ENCODE measurements at regions not wholly inside any gene's neighbourhood (a gene's known extent, or its start where the extent isn't known, plus 50 kb on each side); places are given as distances from the start of the nearest gene placed in this dataset.
"Not testable (repeated sequence)": the region's sequence is repeated elsewhere in the genome, so short reads cannot be mapped to it uniquely, and the experiment has no call there.

- in situ Hi-C loops (cut with MboI; ENCODE audit: low sequenced_read_pairs): not testable (repeated sequence)
Observed at GRCh38 chr11:67877316-67877715, 126.6 kb downstream of the UNC93B1 start.

GRCh38 chr11:67873223-67873622, 130.7 kb downstream of the UNC93B1 start:
- in situ Hi-C loops (cut with MboI; ENCODE audit: low sequenced_read_pairs): not testable (repeated sequence)

- in situ Hi-C loops (cut with MboI; ENCODE audit: low sequenced_read_pairs): not testable (repeated sequence)
Observed at GRCh38 chr11:67871168-67871567, 132.7 kb downstream of the UNC93B1 start.

GRCh38 chr11:67862896-67863295, 141.0 kb downstream of the UNC93B1 start:
- in situ Hi-C loops (cut with MboI; ENCODE audit: low sequenced_read_pairs): not testable (repeated sequence)

GRCh38 chr11:67859513-67860161, 144.3 kb downstream of the UNC93B1 start:
- in situ Hi-C loops (cut with MboI; ENCODE audit: low sequenced_read_pairs): not testable (repeated sequence)

GRCh38 chr11:67850747-67851146, 153.2 kb downstream of the UNC93B1 start:
- in situ Hi-C loops (cut with MboI; ENCODE audit: low sequenced_read_pairs): not testable (repeated sequence)

GRCh38 chr11:67849766-67850165, 154.1 kb downstream of the UNC93B1 start:
- in situ Hi-C loops (cut with MboI; ENCODE audit: low sequenced_read_pairs): loop anchor here (25.0 kb wide), 1 partner anchor 113 kb away; no protein-coding TSS in a partner anchor

GRCh38 chr11:67847896-67848875, 155.7 kb downstream of the UNC93B1 start:
- in situ Hi-C loops (cut with MboI; ENCODE audit: low sequenced_read_pairs): loop anchor here (25.0 kb wide), 1 partner anchor 114 kb away; no protein-coding TSS in a partner anchor

GRCh38 chr11:67846303-67846702, 157.6 kb downstream of the UNC93B1 start:
- in situ Hi-C loops (cut with MboI; ENCODE audit: low sequenced_read_pairs): loop anchor here (25.0 kb wide), 1 partner anchor 116 kb away; no protein-coding TSS in a partner anchor

GRCh38 chr11:67845296-67845695, 158.6 kb downstream of the UNC93B1 start:
- in situ Hi-C loops (cut with MboI; ENCODE audit: low sequenced_read_pairs): loop anchor here (25.0 kb wide), 1 partner anchor 117 kb away; no protein-coding TSS in a partner anchor

- in situ Hi-C loops (cut with MboI; ENCODE audit: low sequenced_read_pairs): loop anchor here (25.0 kb wide), 1 partner anchor 122 kb away; no protein-coding TSS in a partner anchor
Observed at GRCh38 chr11:67840599-67840998, 163.3 kb downstream of the UNC93B1 start.

GRCh38 chr11:67830152-67830551, 155.7 kb upstream of the ALDH3B2 start:
- in situ Hi-C loops (cut with MboI; ENCODE audit: low sequenced_read_pairs): loop anchor here (25.0 kb wide), 1 partner anchor 132 kb away; no protein-coding TSS in a partner anchor

- in situ Hi-C loops (cut with MboI; ENCODE audit: low sequenced_read_pairs): loop anchor here (25.0 kb wide), 1 partner anchor 135 kb away; no protein-coding TSS in a partner anchor
Observed at GRCh38 chr11:67826951-67827296, 152.5 kb upstream of the ALDH3B2 start.

GRCh38 chr11:67826028-67826950, 151.9 kb upstream of the ALDH3B2 start:
- in situ Hi-C loops (cut with MboI; ENCODE audit: low sequenced_read_pairs): loop anchor here (25.0 kb wide), 1 partner anchor 136 kb away; no protein-coding TSS in a partner anchor

- in situ Hi-C loops (cut with MboI; ENCODE audit: low sequenced_read_pairs): loop anchor here (25.0 kb wide), 1 partner anchor 137 kb away; no protein-coding TSS in a partner anchor
Observed at GRCh38 chr11:67824861-67825260, 150.4 kb upstream of the ALDH3B2 start.

GRCh38 chr11:67820081-67820480, 145.7 kb upstream of the ALDH3B2 start:
- in situ Hi-C loops (cut with MboI; ENCODE audit: low sequenced_read_pairs): no loop called here

- in situ Hi-C loops (cut with MboI; ENCODE audit: low sequenced_read_pairs): not testable (repeated sequence)
Observed at GRCh38 chr11:67817558-67817957, 143.1 kb upstream of the ALDH3B2 start.

- in situ Hi-C loops (cut with MboI; ENCODE audit: low sequenced_read_pairs): not testable (repeated sequence)
Observed at GRCh38 chr11:67809301-67809700, 134.9 kb upstream of the ALDH3B2 start.

- in situ Hi-C loops (cut with MboI; ENCODE audit: low sequenced_read_pairs): not testable (repeated sequence)
Observed at GRCh38 chr11:67807896-67808295, 133.5 kb upstream of the ALDH3B2 start.

GRCh38 chr11:67806728-67807235, 132.4 kb upstream of the ALDH3B2 start:
- in situ Hi-C loops (cut with MboI; ENCODE audit: low sequenced_read_pairs): not testable (repeated sequence)

All from HL-60/S4 treated with phorbol 12-myristate 13-acetate at 8.2 ng/mL for 4 days and 3 days (cell line).